HT-29 (cell line): ENCODE measurements at regions not wholly inside any gene's neighbourhood (a gene's known extent, or its start where the extent isn't known, plus 50 kb on each side); places are given as distances from the start of the nearest gene placed in this dataset.
"Not testable (repeated sequence)": the region's sequence is repeated elsewhere in the genome, so short reads cannot be mapped to it uniquely, and the experiment has no call there.

Source experiments
- DNase-seq: peaks from one replicate; pipeline ENCODE4 v3.0.0-alpha.2; 2015; ENCODE audit warnings: low spot score

DNA sequence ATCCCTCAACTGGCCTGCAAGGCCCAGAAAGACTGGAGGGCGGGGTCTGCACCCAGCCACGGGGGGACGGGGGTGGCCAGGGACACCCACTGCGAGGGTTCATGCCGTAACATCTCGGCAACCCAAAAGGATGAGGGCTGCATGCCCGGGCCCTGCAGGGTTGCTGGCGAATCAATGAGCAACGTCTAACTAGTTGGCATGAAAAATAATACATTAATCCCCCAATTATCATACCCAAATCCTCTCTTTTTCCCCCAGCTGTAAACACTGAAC, 232.2 kb downstream of the TUBA3C start:
- no peak for DNase-seq

DNA sequence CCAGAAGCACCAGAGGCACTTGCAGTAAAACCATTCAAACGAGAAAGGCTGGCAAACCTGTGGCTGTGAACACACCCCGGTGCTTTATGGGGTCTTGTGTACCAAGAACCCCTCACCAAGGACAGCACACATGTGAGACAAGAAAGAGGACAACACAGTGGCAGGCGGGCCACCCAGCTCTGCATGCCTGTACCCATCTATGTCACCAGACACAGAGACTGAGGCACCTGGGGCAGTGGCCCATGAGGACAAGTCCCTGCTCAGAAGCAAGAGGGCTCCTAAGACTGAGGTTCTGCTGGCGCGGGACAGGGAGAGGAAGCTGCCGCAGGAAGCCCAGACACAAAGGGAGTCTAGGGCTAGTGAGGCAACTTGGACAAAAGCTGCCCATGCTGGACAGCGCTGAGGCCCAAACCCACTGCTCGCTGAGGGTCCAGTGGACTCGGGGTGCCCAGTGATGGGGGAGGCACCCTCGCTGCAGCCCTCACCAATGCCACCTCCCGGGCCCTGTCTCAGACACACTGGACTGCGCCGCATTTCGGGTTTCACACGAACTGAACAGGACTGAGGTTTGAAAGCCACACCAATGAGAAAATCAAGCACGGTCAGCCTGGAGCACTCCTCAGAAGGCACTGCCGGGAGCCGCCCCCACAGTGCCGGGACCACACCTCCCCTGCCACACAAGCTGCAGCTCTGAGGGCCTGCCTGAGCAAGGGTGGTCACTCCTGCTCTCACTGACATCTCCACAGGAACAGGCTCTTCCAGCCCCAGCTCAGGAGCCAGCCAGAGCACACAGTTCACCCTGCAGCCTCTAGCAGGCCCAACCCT, 232.7 kb downstream of the TUBA3C start:
- no peak for DNase-seq

DNA sequence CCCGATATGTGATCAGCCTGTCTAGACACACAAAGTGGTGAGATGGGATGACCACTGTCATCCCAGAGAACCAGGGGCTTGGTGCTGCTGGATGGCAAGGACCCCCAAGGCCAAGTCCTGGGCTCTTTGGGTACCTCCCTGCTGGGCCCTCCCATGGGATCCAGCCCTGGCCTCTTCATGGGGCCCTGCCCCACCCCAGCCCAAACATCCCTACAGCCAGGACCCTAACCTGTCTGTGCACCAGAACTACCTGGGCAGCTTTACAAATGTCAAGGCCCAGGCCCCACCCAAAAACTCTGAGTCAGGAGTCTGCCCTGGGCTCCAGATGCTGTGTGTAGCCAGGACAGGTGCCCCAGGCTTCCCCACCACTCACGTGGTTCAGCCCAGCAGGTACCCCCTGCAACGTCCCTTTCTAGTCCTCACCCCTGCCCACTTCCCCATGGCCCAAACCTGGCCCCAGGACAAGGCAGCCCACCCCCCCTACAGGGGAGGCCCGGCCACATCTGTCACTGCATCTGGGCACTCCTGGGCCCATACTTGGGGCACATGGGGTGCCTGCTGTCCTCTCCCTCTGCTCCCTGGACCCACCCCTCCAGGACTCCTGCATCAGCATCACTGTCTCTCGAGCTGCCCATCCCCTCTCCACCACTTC, 233.5 kb downstream of the TUBA3C start:
- no peak for DNase-seq

DNA sequence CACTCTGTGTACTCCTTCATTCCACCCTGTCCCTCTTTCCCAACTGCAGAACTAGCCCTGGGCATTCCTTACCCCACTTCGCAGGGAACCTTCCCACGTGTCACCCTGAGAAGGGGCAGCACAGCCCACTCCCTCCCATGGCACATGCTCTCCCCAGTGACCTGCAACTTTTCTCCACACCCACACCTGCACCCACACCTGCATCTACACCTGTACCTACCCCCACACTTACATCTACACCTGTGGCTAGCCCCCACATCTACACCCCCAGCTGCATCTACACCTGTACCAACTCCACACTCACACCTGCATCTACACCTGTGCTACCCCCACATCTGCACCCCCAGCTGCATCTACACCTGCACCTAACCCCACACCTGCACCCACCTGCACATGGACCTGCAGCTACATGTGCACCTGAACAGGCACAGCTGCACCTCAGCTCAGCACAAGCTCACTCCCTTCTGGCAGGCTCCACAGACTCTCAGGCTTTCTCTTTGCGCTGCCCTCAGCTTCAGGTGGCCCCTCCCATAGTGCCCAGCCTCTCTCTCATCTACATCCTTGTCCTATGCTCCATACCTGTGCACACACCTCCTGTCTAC, 234.1 kb downstream of the TUBA3C start:
- no peak for DNase-seq

DNA sequence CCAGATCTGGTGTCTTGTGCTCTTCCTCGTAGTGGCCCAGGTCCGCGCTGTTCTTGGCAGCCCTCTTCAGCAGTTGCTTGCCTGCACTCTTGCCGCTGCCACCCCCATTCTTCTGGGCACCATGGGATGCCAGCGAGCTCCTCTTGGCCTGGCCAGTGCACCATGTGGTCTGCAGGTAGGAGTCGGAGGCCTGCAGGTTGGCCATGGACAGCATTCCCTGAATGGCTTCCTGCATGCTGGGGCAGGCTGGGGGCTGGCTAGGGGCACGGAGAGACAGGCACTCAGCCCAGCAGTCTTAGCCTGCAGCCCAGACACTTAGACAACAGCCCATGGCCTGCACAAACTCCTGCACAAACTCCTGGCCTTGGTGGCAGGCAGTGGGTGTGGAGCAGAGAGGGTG, 234.9 kb downstream of the TUBA3C start:
- DNase-seq = no peak

DNA sequence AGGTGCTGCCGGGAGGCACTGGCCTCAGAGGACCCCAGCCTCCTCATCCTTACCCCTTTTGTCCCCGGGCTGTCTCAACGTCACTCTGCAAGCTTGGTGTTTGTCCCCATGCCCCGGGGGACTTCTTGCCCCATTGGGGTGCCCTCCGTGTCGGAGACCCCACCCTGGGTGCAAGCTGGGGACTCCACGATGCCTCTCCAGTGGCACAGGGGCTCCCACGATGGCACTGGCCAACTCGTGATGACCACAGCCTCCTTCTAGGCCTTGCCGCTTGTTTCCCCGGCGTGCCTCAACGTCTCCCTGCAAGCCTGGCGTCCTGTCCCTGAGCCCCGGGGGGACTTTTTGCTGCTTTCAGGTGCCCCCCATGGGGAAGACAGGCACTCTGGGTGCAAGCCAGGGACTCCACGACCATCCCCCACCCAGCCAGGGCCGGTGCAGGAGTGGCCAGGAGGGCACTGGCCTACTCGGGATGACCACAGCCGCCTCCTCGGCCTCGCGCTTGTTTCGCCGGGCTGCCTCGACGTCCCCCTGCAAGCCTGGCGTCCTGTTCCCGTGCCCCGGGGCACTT, 237.0 kb downstream of the TUBA3C start:
- no peak for DNase-seq

DNA sequence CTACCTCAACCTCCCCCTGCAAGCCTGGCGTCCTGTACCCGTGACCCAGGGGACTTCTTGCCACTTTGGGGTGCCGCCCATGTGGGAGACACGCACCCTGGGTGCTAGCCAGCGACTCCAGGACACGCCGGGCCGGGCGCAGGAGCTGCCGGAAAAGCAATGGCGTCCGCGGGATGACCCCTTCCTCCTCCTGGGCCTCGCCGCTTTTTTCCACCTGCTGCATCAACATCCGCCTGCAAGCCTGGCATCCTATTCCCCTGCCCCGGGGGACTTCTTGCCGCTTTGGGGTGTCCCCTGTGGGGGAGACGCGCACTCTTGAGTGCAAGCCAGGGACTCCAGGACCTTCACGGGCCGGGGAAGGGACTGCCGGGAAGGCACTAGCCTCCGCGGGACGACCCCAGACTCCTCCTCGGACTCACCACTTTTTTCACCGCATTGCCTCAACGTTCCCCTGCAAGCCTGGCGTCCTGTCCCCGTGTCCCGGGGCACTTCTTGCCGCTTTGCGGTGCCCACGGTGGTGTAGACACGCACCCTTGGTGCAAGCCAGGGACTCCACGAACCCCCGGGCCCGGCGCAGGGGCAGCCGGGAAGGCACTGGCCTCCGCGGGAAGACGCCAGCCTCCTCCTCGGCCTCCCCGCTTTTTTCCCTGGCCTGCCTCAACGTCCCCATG, 237.8 kb downstream of the TUBA3C start:
- DNase-seq = no peak

DNA sequence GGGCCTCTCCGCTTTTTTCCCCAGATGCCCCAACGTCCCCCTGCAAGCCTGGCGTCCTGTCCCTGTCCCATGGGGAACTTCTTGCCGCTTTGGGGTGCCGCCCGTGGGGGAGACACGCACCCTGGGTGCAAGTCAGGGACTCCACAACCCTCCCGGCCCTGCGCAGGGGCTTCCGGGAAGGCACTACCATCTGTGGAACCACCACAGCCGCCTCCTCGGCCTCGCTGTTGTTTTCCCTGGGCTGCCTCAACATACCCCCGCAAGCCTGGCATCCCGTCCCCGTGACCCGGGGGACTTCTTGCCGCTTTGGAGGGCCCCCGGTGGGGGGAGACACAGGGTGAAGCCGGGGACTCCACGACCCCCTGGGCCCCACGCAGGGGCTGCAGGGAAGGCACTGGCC, 238.4 kb downstream of the TUBA3C start:
- DNase-seq = no peak

DNA sequence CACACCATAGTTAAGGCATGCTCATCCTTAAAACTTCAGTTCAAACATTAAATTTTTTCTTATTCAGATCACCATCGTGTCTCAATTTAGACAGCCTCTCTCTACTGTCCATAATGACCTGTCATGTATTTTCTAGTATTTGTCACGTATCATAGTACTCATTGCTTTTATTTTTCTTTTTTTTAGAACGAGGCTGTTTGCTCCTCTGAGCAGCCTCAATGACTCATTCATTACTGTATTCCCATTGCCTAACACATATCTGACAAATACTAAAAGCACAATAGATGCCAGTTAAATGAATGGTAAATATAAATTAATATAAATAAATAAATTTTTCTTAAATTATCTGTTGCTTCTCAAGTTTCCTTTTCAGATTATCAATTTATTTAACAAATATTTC, 245.5 kb downstream of the TUBA3C start:
- no peak for DNase-seq

DNA sequence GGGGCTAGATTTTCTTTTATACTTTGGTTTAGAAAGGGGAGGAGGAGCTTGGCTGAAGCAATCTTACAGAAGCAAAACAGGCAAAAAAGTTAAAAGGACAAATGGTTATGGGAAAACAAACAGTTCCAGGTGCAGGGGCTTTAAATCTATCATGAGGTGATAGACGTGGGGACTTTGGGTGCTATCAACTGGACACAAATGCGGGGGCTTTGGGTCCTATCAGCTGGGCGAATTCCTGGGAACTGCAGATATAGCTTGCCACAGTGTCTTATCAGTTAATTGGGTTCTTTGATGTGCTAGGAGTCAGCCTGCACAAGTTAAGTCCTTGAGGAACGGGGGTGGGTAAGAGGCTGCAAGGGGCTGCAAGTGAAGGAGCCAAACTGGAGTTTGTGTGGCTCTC, 260.6 kb downstream of the TUBA3C start:
- DNase-seq = no peak

DNA sequence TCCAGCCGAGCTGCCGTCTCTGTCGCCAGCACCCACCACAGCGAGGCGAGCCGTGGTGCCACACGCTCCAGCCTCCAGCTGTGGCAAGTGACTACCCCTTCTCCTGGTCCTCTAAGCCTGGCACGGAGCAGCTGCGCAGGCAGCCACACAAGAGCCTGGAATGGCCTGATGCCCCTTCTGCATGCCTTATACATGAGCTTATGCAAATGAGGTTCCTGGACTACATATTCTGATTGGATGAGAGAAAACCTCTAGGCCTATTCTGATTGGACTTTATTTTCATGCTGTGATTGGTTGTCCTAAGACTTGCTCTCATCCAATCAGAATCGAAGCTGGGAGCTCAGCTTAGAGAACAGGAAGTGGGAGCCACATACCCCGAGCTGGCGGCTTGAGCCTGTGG, 276.5 kb downstream of the TUBA3C start:
- not testable (repeated sequence) for DNase-seq

DNA sequence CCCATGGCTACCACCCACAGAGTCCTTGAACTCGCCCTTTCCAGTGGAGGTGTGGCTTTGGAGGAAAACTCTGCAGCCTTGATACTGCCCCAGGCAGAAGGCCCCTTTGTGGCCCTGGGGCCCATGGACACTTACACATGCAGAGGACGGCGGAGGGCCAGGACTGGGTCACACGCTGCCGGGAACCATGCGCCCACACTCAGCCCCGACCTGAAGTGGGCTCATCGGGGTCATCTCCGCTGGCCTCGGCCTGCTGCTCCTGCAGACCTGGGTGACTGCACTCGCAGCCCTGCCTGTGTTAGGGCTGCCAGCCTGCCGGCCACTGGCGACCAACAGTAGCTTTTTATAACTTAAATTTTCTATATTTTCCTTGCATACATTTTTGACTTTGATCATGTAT, 286.2 kb downstream of the TUBA3C start:
- not testable (repeated sequence) for DNase-seq

DNA sequence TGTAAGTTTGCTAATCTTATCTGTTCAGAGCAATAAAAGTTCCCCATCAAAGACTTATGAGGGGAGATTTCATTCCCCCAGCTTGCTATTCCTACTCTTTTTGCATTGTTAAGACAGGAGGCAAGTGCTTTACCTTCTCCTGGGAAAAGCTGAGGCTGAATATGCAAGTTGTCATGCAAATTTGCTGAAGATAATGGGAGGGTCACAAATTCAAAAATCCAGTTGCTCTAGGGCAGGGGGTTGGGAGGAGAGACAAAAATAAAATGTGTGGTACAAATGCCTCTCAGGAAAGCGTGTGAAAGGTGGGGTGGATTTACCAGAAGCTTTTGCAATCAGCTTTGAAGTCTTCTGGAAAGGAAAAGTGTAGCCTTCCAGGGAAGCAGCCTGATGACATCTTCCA, 290.4 kb downstream of the TUBA3C start:
- not testable (repeated sequence) for DNase-seq

DNA sequence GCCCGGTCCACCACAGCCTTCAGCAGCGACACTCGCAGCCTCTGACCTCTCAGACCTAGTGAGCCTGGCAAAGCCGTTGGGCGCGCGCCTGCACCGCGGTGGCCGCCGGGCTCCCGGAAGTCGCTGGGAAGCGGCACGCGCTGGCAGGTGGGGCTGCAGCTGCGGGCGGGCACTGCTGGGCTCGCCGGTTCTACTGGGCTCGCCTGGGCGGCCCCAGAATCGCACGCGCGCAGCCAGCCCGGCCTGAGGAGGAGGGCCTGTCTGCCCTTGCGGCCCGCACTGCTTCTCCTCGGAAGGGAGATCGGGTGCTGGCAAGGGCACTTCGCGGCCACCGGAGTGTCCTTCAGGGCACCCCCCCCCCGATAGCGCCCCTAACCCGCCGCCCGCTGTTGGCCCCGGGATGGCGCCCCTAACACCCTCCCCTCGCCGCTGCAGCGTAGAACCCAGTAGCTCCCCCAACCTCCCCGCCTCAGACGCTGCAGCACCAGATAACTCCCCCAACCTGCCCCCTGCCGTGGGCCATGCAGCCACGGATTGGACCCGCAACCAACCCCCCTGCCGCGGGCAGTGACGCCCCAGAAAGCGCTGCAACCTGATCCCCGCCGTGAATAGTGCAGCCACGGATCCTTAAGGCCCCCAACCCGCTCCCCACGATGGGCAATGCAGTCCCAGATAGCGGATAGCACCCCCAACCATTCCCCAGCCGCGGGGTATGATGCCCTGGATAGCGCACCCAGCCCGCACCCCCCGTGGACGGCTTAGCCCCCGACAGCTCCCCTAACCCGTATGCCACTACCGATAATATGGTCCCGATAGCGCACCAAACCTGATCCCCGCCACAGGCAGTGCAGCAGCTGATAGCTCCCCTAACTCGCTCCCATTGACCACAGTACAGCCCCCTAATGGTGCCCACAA, 306.5 kb downstream of the TUBA3C start:
- not testable (repeated sequence) for DNase-seq

DNA sequence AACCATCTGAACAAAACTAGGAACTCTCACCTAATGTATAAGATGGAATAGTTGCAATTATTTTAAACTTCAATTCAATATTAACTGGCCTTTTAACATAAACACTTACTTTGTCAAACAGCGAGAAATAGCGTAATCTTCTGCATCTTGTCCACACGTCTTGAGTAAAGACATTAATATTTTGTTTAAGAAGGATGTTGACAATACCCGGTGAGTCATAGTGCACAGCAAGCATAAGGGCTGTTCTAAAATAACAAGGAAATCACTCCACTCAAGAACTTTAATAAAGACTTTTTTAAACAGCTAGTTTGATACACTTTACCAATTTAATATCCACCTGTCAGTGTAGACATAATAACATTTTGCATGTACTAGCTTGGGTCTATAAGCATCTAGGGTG, 311.1 kb downstream of the TUBA3C start:
- peak; percentile 56 for DNase-seq

DNA sequence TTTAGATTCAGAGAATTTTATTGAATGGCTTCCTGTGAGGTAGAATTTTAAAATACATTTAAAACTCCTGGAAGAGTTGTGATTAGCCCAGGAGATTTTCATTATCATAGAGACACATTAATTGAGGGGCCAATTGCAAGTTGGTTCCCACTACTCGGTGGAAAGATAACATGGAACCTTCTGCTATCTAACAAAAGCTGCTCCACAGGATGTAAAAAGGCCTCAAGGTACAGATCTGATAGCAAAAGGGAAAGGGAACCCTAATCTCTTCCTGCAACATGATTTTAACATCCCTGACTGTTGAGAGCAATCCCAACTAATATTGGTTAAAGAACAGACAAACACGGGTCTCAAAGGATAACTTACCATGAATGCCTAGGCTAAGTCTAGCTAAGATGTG, 312.3 kb downstream of the TUBA3C start:
- DNase-seq = not testable (repeated sequence)

DNA sequence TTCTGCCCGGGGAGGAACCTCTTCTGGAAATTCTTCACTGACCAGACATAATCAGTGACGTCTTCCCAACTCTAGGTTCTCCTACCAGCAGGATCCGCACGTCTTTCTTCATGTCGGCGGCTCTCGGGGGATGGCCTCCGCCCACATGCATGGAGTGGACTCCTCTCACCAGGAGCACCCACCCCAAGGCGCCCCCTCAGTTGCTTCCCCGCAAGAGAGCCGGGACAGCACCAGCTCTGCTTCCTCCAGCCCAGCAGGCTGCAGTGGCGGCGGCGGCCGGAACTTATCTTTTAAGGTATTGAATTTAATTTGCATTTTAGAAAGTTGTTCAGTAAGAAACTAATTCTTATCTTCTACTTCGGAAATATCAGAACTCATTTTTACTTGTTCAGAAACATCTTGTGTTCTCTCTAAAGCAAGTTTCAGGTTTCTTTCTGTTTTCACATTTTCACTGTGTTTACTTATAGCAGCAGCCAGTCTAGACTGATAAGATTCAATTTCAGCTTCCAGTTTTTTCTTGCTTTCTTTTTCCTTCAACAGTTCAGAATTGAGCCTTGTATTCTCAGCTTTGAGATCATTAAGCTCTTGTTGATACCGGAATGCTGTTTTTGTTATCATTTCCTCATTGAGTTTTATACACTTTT, 343.5 kb downstream of the TUBA3C start:
- DNase-seq = not testable (repeated sequence)

DNA sequence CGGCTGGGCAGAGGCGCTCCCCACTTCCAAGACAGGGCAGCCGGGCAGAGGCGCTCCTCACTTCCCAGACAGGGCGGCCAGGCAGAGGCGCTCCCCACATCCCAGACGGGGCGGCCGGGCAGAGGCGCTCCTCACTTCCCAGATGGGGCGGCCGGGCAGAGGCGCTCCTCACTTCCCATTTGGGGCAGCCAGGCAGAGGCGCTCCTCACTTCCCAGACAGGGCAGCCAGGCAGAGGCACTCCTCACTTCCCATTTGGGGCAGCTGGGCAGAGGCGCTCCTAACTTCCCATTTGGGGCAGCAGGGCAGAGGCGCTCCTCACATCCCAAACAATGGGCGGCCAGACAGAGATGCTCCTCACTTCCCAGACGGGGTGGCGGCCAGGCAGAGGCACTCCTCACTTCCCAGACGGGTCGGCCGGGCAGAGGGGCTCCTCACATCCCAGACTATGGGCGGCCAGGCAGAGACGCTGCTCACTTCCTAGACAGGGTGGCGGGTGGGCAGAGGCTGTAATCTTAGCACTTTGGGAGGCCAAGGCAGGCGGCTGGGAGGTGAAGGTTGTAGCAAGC, 344.4 kb downstream of the TUBA3C start:
- not testable (repeated sequence) for DNase-seq

DNA sequence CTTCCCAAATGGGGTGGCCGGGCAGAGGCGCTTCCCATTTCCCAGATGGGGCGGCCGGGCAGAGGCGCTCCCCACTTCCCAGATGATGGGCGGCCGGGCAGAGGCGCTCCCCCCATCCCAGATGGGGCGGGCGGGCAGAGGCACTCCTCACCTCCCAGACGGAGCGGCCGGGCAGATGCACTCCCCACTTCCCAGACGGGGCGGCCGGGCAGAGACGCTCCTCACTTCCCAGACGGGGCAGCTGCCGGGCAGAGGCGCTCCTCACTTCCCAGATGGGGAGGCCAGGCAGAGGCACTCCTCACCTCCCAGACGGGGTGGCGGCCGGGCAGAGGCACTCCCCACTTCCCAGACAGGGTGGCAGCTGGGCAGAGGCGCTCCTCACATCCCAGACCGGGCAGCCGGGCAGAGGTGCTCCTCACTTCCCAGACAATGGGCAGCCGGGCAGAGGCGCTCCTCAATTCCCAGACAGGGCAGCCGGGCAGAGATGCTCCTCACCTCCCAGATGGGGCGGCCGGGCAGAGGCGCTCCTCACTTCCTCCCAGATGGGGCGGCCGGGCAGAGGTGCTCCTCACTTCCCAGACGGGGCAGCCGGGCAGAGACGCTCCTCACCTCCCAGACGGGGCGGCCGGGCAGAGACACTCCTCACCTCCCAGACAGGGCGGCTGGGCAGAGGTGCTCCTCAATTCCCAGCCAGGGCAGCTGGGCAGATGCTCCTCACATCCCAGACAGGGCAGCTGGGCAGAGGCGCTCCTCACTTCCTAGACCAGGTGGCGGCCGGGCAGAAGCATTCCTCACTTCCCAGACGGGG, 345.0 kb downstream of the TUBA3C start:
- not testable (repeated sequence) for DNase-seq
